Fibroblast of skin of left biceps (primary cell): ENCODE measurements at regions not wholly inside any gene's neighbourhood (a gene's known extent, or its start where the extent isn't known, plus 50 kb on each side); places are given as distances from the start of the nearest gene placed in this dataset.

ENCODE experiments used
- DNase-seq, 2 experiments: peaks; one replicate each; pipeline ENCODE4 v3.0.0-alpha.2; 2013; ENCODE audit warnings: low read depth in 2 of 2

GRCh38 chr19:31658993-31659896 lies 310.0 kb upstream of the TSHZ3 start:
- no peak for DNase-seq

GRCh38 chr19:31659897-31660210 lies 310.6 kb upstream of the TSHZ3 start:
- DNase-seq, result no peak

- DNase-seq, result no peak
Measured at GRCh38 chr19:31664096-31664495, 314.9 kb upstream of the TSHZ3 start.

- no peak for DNase-seq
Measured at GRCh38 chr19:31664997-31665396, 315.8 kb upstream of the TSHZ3 start.

GRCh38 chr19:31666126-31666525 lies 316.9 kb upstream of the TSHZ3 start:
- no peak for DNase-seq

- DNase-seq, result no peak
Measured at GRCh38 chr19:31667106-31667505, 317.9 kb upstream of the TSHZ3 start.

GRCh38 chr19:31668921-31669320 lies 319.7 kb upstream of the TSHZ3 start:
- DNase-seq, result no peak

- DNase-seq, result no peak
Measured at GRCh38 chr19:31670931-31671330, 321.7 kb upstream of the TSHZ3 start.

- no peak for DNase-seq
Measured at GRCh38 chr19:31671411-31672035, 322.3 kb upstream of the TSHZ3 start.

GRCh38 chr19:31674503-31675192 lies 325.4 kb upstream of the TSHZ3 start:
- peak in 1 of 2 experiments; percentile 8 for DNase-seq

- peak; percentile 46 to 50 for DNase-seq
Measured at GRCh38 chr19:31675193-31675913, 326.1 kb upstream of the TSHZ3 start.

- no peak for DNase-seq
Measured at GRCh38 chr19:31676271-31677004, 327.2 kb upstream of the TSHZ3 start.

- DNase-seq, result no peak
Measured at GRCh38 chr19:31678421-31678820, 329.2 kb upstream of the TSHZ3 start.

GRCh38 chr19:31681121-31681520 lies 331.9 kb upstream of the TSHZ3 start:
- no peak for DNase-seq

- DNase-seq, result no peak
Measured at GRCh38 chr19:31693131-31693932, 344.1 kb upstream of the TSHZ3 start.

- no peak for DNase-seq
Measured at GRCh38 chr19:31693933-31694269, 344.7 kb upstream of the TSHZ3 start.

- DNase-seq, result no peak
Measured at GRCh38 chr19:31694761-31695160, 345.5 kb upstream of the TSHZ3 start.

GRCh38 chr19:31699421-31699820 lies 350.2 kb upstream of the TSHZ3 start:
- no peak for DNase-seq

GRCh38 chr19:31701146-31701545 lies 351.9 kb upstream of the TSHZ3 start:
- DNase-seq, result no peak

GRCh38 chr19:31705656-31706055 lies 356.4 kb upstream of the TSHZ3 start:
- DNase-seq, result no peak

- no peak for DNase-seq
Measured at GRCh38 chr19:31706131-31706530, 356.9 kb upstream of the TSHZ3 start.
